Dedifferentiated amniotic fluid mesenchymal stem cell (primary cell): ENCODE measurements at regions not wholly inside any gene's neighbourhood (a gene's known extent, or its start where the extent isn't known, plus 50 kb on each side); places are given as distances from the start of the nearest gene placed in this dataset.

Experiments
- DNase-seq: peaks from one replicate; pipeline ENCODE4 v3.0.0-alpha.2; 2016; ENCODE audit errors: extremely low spot score

DNA sequence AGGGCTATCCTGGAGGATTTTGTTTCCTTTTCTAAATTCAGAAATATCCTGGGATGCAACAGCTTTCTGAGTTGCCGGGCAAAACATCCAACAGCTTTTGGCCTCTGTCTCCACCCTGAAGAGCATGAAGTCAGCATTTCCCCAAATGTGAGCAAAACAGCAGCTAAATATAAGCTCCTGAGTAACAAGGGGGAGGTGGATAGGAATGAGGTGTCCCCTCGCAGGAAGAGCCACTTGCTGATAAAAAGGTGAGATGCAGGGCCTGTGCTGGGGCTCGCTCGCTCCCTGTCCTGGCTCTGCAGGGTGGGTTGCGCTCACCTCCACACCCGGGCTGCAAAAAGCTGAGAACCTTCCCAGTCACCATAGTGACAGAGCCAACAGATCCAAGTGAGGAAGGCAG lies 264.3 kb downstream of the ZEB1 start:
- DNase-seq: no peak

DNA sequence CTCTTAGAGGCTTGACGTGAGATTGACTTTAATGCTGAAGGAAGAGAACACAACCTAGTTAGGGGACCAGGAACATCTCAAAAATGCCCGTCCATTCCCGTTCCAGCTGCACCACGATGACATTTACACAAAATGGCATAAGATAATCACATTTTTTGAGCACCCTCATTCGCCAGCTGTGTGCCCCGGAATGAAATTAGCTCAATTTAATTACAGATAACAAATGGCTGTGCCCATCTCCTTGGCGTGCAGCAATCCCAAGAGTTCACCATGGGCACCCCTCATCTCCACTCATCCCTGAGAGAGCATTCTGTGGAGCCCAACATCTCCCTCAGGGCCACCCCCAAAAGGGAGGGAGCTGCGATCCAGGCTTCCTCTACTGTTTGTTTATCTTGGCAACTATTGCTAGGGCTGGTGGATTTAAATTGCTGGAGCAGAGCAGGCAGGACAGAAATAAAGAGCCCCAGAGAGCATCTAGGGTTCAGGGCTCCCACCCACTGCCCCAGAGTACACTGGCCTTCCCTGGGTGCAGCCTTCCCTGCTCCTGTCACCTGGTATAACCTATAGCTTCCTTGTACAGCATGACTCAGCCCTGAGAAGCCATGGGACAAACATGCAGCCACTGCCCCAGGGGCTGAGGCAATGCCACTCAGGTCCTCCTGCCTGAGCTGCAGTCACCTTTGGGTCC lies 263.5 kb downstream of the ZEB1 start:
- no peak for DNase-seq

DNA sequence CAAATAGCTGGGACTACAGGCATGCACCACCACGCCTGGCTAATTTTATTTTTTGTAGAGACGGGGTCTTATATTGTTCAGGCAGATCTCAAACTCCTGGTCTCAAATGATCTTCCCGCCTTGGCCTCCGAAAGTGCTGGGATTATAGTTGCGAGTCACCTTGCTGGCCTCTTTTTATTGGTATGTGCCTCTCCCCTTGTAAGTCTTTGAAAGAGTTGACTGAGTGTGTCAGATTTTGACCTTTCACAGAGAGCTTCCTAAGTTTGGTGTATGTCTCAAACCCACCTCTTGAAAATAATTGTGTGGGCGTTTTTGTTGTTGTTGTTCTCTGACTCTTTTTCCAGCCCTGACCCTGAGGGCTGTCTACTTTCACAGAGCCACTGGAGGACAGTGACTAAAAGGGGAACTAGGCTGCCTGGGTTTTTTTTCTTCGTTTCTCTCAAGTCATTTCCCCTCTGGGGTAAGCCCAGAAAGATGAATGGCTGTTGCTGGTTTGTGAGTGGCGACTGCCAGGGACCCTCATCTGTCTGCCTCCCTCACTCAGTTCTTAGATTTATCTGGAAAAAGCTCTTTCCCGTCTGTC lies 262.8 kb downstream of the ZEB1 start:
- no peak for DNase-seq

DNA sequence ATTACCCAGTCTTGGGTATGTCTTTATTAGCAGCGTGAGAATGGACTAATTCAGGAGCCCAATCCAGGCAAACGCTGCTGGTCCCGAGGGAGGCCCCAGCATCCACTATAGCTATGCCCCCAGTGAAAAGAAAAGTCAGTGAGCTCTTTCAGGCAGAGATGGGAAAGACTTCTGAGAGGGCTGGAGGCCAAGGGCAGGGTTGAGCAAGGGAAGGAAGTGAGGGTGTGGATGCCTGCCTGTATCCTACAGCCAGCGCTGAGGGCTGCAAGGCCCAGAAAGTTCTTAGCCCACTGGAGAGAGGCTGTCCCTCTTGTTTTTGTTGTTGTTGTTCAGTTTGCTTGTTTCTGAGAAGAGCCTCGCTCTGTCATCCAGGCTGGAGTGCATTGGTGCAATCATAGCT lies 261.6 kb downstream of the ZEB1 start:
- DNase-seq: no peak
